ENCODE measurements at regions not wholly inside any gene's neighbourhood (a gene's known extent, or its start where the extent isn't known, plus 50 kb on each side); places are given as distances from the start of the nearest gene placed in this dataset.
A peak's percentile ranks its signal among the peaks of the same experiment; 100 is the strongest.

GRCh38 chr3:197447057-197447456 is 108.7 kb downstream of the BDH1 start:
- DNase-seq (ENCODE audit: low spot score), result no peak
- Mint-ChIP-seq H3K4me3 (no peak overlapping the region), H3K27ac (no peak overlapping the region), H3K9me3 (peaks cover 3% of the 10 kb centered on the region), H3K36me3 (no peaks in the 10 kb centered on the region), H3K4me1 (peaks cover 30% of the 10 kb centered on the region), H3K27me3 (ENCODE audit: insufficient read depth, low read depth) (peaks cover 4% of the 10 kb centered on the region)
- no peak overlapping the region for H3K4me3 ChIP-seq
- H3K27me3 ChIP-seq, result no peaks in the 10 kb centered on the region
- H3K79me2 ChIP-seq (ENCODE audit: low read depth), result no peaks in the 10 kb centered on the region
- H3K4me1 ChIP-seq, result peaks cover 34% of the 10 kb centered on the region
- H4K20me1 ChIP-seq (ENCODE audit: low read depth), result no peaks in the 10 kb centered on the region
- H3K4me2 ChIP-seq, result peak overlapping the region; percentile 51
- TF ChIP-seq EZH2phosphoT487 (IDR thresholded peaks at IDR 0.05) (no peak), EZH2 (IDR thresholded peaks at IDR 0.05) (no peak), CTCF (IDR thresholded peaks at IDR 0.05) (no peak)
- no peaks in the 10 kb centered on the region for H3K36me3 ChIP-seq
- H2AFZ ChIP-seq (replicated peaks), result no peak overlapping the region
- no peak overlapping the region for H3K9ac ChIP-seq
- no peak overlapping the region for H3K27ac ChIP-seq
- peaks cover 35% of the 10 kb centered on the region for H3F3A ChIP-seq (ENCODE audit: low read depth)
- H3K9me3 ChIP-seq (ENCODE audit: low read depth), result no peaks in the 10 kb centered on the region

GRCh38 chr3:197446700-197447056 is 109.1 kb downstream of the BDH1 start:
- H3K4me3 Mint-ChIP-seq, result no peak overlapping the region
- H3K27ac ChIP-seq, result no peak overlapping the region
- TF ChIP-seq EZH2 (IDR thresholded peaks at IDR 0.05), result no peak
- no peak for TF ChIP-seq EZH2phosphoT487 (IDR thresholded peaks at IDR 0.05)
- no peak for TF ChIP-seq CTCF (IDR thresholded peaks at IDR 0.05)
- H3K9me3 Mint-ChIP-seq, result peaks cover 3% of the 10 kb centered on the region
- no peaks in the 10 kb centered on the region for H3K79me2 ChIP-seq (ENCODE audit: low read depth)
- H3K9ac ChIP-seq, result no peak overlapping the region
- no peaks in the 10 kb centered on the region for H3K27me3 ChIP-seq
- H3K4me2 ChIP-seq, result peak overlapping the region; percentile 51
- H2AFZ ChIP-seq (replicated peaks), result no peak overlapping the region
- peaks cover 4% of the 10 kb centered on the region for H3K27me3 Mint-ChIP-seq (ENCODE audit: insufficient read depth, low read depth)
- H3K27ac Mint-ChIP-seq, result no peak overlapping the region
- no peak for DNase-seq (ENCODE audit: low spot score)
- peaks cover 35% of the 10 kb centered on the region for H3F3A ChIP-seq (ENCODE audit: low read depth)
- peaks cover 34% of the 10 kb centered on the region for H3K4me1 Mint-ChIP-seq
- H3K36me3 Mint-ChIP-seq, result no peaks in the 10 kb centered on the region
- H3K9me3 ChIP-seq (ENCODE audit: low read depth), result no peaks in the 10 kb centered on the region
- no peak overlapping the region for H3K4me3 ChIP-seq
- H4K20me1 ChIP-seq (ENCODE audit: low read depth), result no peaks in the 10 kb centered on the region
- peaks cover 38% of the 10 kb centered on the region for H3K4me1 ChIP-seq
- no peaks in the 10 kb centered on the region for H3K36me3 ChIP-seq

GRCh38 chr3:197445896-197446699 is 109.7 kb downstream of the BDH1 start:
- Mint-ChIP-seq H3K9me3 (peaks cover 3% of the 10 kb centered on the region), H3K4me3 (no peak overlapping the region), H3K36me3 (no peaks in the 10 kb centered on the region), H3K27ac (peak overlapping the region; percentile 10), H3K4me1 (peaks cover 39% of the 10 kb centered on the region), H3K27me3 (ENCODE audit: insufficient read depth, low read depth) (peaks cover 4% of the 10 kb centered on the region)
- Histone ChIP-seq H3K36me3 (no peaks in the 10 kb centered on the region), H3K79me2 (ENCODE audit: low read depth) (no peaks in the 10 kb centered on the region), H3K4me2 (peak overlapping the region; percentile 51), H3K27ac (peak overlapping the region; percentile 27), H3K4me1 (peaks cover 38% of the 10 kb centered on the region), H2AFZ (replicated peaks) (no peak overlapping the region), H3K27me3 (no peaks in the 10 kb centered on the region), H3K4me3 (no peak overlapping the region), H4K20me1 (ENCODE audit: low read depth) (no peaks in the 10 kb centered on the region), H3K9ac (no peak overlapping the region), H3F3A (ENCODE audit: low read depth) (peaks cover 34% of the 10 kb centered on the region), H3K9me3 (ENCODE audit: low read depth) (no peaks in the 10 kb centered on the region)
- peak; percentile 64 for DNase-seq (ENCODE audit: low spot score)
- TF ChIP-seq CTCF (IDR thresholded peaks at IDR 0.05) (no peak), EZH2phosphoT487 (IDR thresholded peaks at IDR 0.05) (no peak), EZH2 (IDR thresholded peaks at IDR 0.05) (no peak)

All from neural progenitor cell (in vitro differentiated cells).